ENCODE measurements at regions not wholly inside any gene's neighbourhood (a gene's known extent, or its start where the extent isn't known, plus 50 kb on each side); places are given as distances from the start of the nearest gene placed in this dataset.

DNA sequence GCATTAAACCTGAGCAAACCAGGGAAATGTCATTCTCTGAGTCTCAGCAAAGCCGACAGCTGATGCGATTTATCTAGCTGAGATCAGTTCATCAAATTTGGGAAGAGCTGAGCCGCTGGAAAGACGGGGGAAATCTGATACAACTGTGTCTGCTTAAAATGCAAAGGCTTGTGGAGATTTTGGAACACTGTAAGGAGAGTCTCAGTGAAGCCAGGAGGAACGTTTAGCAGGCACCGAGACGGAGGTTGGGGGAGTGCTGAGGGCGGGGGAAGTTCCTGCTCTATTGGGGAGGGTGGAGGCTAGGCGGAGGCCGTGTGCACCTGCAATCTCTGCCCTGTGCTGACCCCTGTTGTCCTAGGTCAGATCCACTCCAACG, 143.2 kb upstream of the CSF3R start:
- H2BK5ac ChIP-seq (ENCODE audit: low read depth, low read length): no peak overlapping the region; the same call in 1 of the 2 replicates
- no peak overlapping the region for H3K14ac ChIP-seq (ENCODE audit: insufficient read length)
- no peak overlapping the region for H2BK12ac ChIP-seq (ENCODE audit: low read depth, low read length)
- H3K23ac ChIP-seq (ENCODE audit: insufficient read length): no peak overlapping the region
- H3K4me1 ChIP-seq (replicated peaks in 1 of 4; ENCODE audit: control insufficient read depth in 3 of 4, insufficient read depth in 4 of 4, low read length in 3 of 4): peaks cover 0 to 7% (median 6%) of the 10 kb centered on the region in 4 experiments; a peak in 6 of 7 replicates
- ChIA-PET CTCF (ENCODE audit: partially characterized antibody) (interaction anchor here (0.8 to 25.9 kb wide), 7 partner anchors 10 to 109 kb away, joined by 3 to 303 read pairs (median 4); no protein-coding TSS in a partner anchor), POLR2A (ENCODE audit: partially characterized antibody) (no interaction called here)
- no peak for TF ChIP-seq CEBPB (IDR thresholded peaks at IDR 0.05; ENCODE audit: low read depth, low read length)
- peak; percentile 19 to 27; a peak in 3 of 4 replicates for TF ChIP-seq RAD21 (IDR thresholded peaks at IDR 0.05 in 1 of 2, conservative IDR thresholded peaks at IDR 0.05 in 1 of 2; ENCODE audit: low read depth in 2 of 2, low read length in 2 of 2)
- WGBS, 2 experiments (ENCODE audit: extremely low coverage in 1 of 2, insufficient coverage in 1 of 2, insufficient read length in 1 of 2, insufficient replicate concordance in 2 of 2, low coverage in 1 of 2, low lambda C conversion rate in 2 of 2, missing lambda C conversion rate in 1 of 2): 80% methylated on average over 11 of the region's 11 CpGs; no CpG with 5 or more reads in 1 of the 2 experiments
- H3K23me2 ChIP-seq (ENCODE audit: low read depth, low read length): no peaks in the 10 kb centered on the region; the same call in 1 of the 2 replicates
- H3K56ac ChIP-seq (replicated peaks; ENCODE audit: insufficient read length, low read depth, low read length): no peak overlapping the region
- DNase-seq (ENCODE audit: low read depth in 1 of 2, low spot score in 2 of 2) (no peak), FAIRE-seq (no peak)
- no peak overlapping the region for H3K18ac ChIP-seq (ENCODE audit: extremely low read depth, low read length)
- no peak overlapping the region for H2AK5ac ChIP-seq (ENCODE audit: low read depth, low read length)
- no peaks in the 10 kb centered on the region for H3K79me1 ChIP-seq (ENCODE audit: low read depth, low read length)
- H2BK20ac ChIP-seq (ENCODE audit: low read length): no peak overlapping the region
- no peaks in the 10 kb centered on the region for H4K20me1 ChIP-seq (replicated peaks in 1 of 2; ENCODE audit: control insufficient read depth in 1 of 2, insufficient read depth in 2 of 2, low read length in 2 of 2)
- no peak overlapping the region for H2BK15ac ChIP-seq (ENCODE audit: low read length)
- no peak overlapping the region for H4K5ac ChIP-seq (ENCODE audit: insufficient read length, low read depth, low read length)
- no peak overlapping the region for H3K4ac ChIP-seq (replicated peaks; ENCODE audit: insufficient read length, low read depth, low read length)
- no peak overlapping the region for H2BK120ac ChIP-seq (replicated peaks; ENCODE audit: low read depth, low read length)
- H4K91ac ChIP-seq (replicated peaks; ENCODE audit: insufficient read length, low read length): no peak overlapping the region
- H3K4me3 ChIP-seq (ENCODE audit: extremely low read depth in 1 of 4, insufficient read depth in 2 of 4, low read depth in 3 of 4, low read length in 4 of 4): no peak overlapping the region
- no peak overlapping the region for H3K9ac ChIP-seq (replicated peaks in 1 of 4; ENCODE audit: extremely low read depth in 1 of 4, low read depth in 3 of 4, low read length in 3 of 4)
- H3K27ac ChIP-seq (ENCODE audit: low read depth, low read length): no peak overlapping the region
- H4K8ac ChIP-seq (ENCODE audit: extremely low read depth, insufficient read depth, low read length): peak overlapping the region; percentile 20; the same call in 1 of the 2 replicates
- no peaks in the 10 kb centered on the region for H3K79me2 ChIP-seq (ENCODE audit: control insufficient read depth in 1 of 2, insufficient read depth in 2 of 2, low read length in 2 of 2)
- H3K36me3 ChIP-seq (ENCODE audit: control insufficient read depth in 2 of 4, insufficient read depth in 4 of 4, low read length in 3 of 4): no peaks in the 10 kb centered on the region
- H3K4me2 ChIP-seq (ENCODE audit: insufficient read depth in 1 of 2, low read depth in 2 of 2, low read length in 2 of 2): no peak overlapping the region
- H3K27me3 ChIP-seq (replicated peaks in 1 of 4; ENCODE audit: control insufficient read depth in 3 of 4, extremely low read depth in 1 of 4, insufficient read depth in 3 of 4, low read length in 3 of 4): 0 out of 7 replicates have a peak, but pooled peaks cover 0 to 2% (median 0%) of the 10 kb centered on the region in 4 experiments
- no peak overlapping the region for H2AFZ ChIP-seq (ENCODE audit: low read length)
- peaks cover 9 to 12% of the 10 kb centered on the region in 2 experiments; a peak in 3 of 4 replicates for H3K9me3 ChIP-seq (ENCODE audit: insufficient read depth in 2 of 2, low read depth in 1 of 2, low read length in 1 of 2)

Data from H1 (cell line).